ENCODE measurements at regions not wholly inside any gene's neighbourhood (a gene's known extent, or its start where the extent isn't known, plus 50 kb on each side); places are given as distances from the start of the nearest gene placed in this dataset.
"Not testable (repeated sequence)": the region's sequence is repeated elsewhere in the genome, so short reads cannot be mapped to it uniquely, and the experiment has no call there.

- not testable (repeated sequence) for H3K27ac ChIP-seq (ENCODE audit: low read depth, low read length); DNase-seq (ENCODE audit: low read depth in 4 of 6, low spot score in 6 of 6)
Observed at GRCh38 chr5:92255605-92256004, 872.5 kb upstream of the ARRDC3 start.

GRCh38 chr5:92248518-92248917 is 865.4 kb upstream of the ARRDC3 start:
- peaks cover 2% of the 10 kb centered on the region for H3K9me3 ChIP-seq (ENCODE audit: control insufficient read depth, insufficient read depth, low read length)
- no peak overlapping the region for H3K27ac ChIP-seq (ENCODE audit: low read depth, low read length)
- no peak for DNase-seq (ENCODE audit: low read depth in 4 of 6, low spot score in 6 of 6)
- no peaks in the 10 kb centered on the region for H3K4me1 ChIP-seq (ENCODE audit: control insufficient read depth, insufficient read depth, low read length)
- H3K36me3 ChIP-seq (ENCODE audit: control insufficient read depth, insufficient read depth, low read length), result no peaks in the 10 kb centered on the region
- no peaks in the 10 kb centered on the region for H3K27me3 ChIP-seq (ENCODE audit: control insufficient read depth, insufficient read depth, low read length)
- H3K4me3 ChIP-seq (ENCODE audit: low read depth, low read length), result no peak overlapping the region
- WGBS (ENCODE audit: insufficient coverage), result 98% methylated on average over 4 of the region's 6 CpGs

More at GRCh38 chr5:92255605-92256004, 872.5 kb upstream of the ARRDC3 start:
- not testable (repeated sequence) for H3K36me3 ChIP-seq (ENCODE audit: control insufficient read depth, insufficient read depth, low read length); H3K4me1 ChIP-seq (ENCODE audit: control insufficient read depth, insufficient read depth, low read length); H3K4me3 ChIP-seq (ENCODE audit: low read depth, low read length); H3K9me3 ChIP-seq (ENCODE audit: control insufficient read depth, insufficient read depth, low read length); H3K27me3 ChIP-seq (ENCODE audit: control insufficient read depth, insufficient read depth, low read length)

GRCh38 chr5:92242170-92242569 is 859.1 kb upstream of the ARRDC3 start:
- no peaks in the 10 kb centered on the region for H3K9me3 ChIP-seq (ENCODE audit: control insufficient read depth, insufficient read depth, low read length)
- no peak for DNase-seq (ENCODE audit: low read depth in 4 of 6, low spot score in 6 of 6)

GRCh38 chr5:92237896-92238295 is 854.8 kb upstream of the ARRDC3 start:
- H3K36me3 ChIP-seq (ENCODE audit: control insufficient read depth, insufficient read depth, low read length), result no peaks in the 10 kb centered on the region
- no peak overlapping the region for H3K4me3 ChIP-seq (ENCODE audit: low read depth, low read length)
- H3K4me1 ChIP-seq (ENCODE audit: control insufficient read depth, insufficient read depth, low read length), result no peaks in the 10 kb centered on the region
- H3K27ac ChIP-seq (ENCODE audit: low read depth, low read length), result no peak overlapping the region
- H3K27me3 ChIP-seq (ENCODE audit: control insufficient read depth, insufficient read depth, low read length), result no peaks in the 10 kb centered on the region
- WGBS (ENCODE audit: insufficient coverage), result 100% methylated on average over 1 of the region's 2 CpGs
- no peaks in the 10 kb centered on the region for H3K9me3 ChIP-seq (ENCODE audit: control insufficient read depth, insufficient read depth, low read length)
- no peak for DNase-seq (ENCODE audit: low read depth in 4 of 6, low spot score in 6 of 6)

More at GRCh38 chr5:92242170-92242569, 859.1 kb upstream of the ARRDC3 start:
- Histone ChIP-seq H3K27me3 (ENCODE audit: control insufficient read depth, insufficient read depth, low read length) (no peaks in the 10 kb centered on the region), H3K36me3 (ENCODE audit: control insufficient read depth, insufficient read depth, low read length) (no peaks in the 10 kb centered on the region), H3K4me3 (ENCODE audit: low read depth, low read length) (no peak overlapping the region), H3K4me1 (ENCODE audit: control insufficient read depth, insufficient read depth, low read length) (no peaks in the 10 kb centered on the region), H3K27ac (ENCODE audit: low read depth, low read length) (no peak overlapping the region)

GRCh38 chr5:92222449-92222848 is 839.3 kb upstream of the ARRDC3 start:
- H3K4me3 ChIP-seq (ENCODE audit: low read depth, low read length), result no peak overlapping the region
- H3K27me3 ChIP-seq (ENCODE audit: control insufficient read depth, insufficient read depth, low read length), result no peaks in the 10 kb centered on the region
- H3K4me1 ChIP-seq (ENCODE audit: control insufficient read depth, insufficient read depth, low read length), result no peaks in the 10 kb centered on the region
- no peak overlapping the region for H3K27ac ChIP-seq (ENCODE audit: low read depth, low read length)
- peaks cover 6% of the 10 kb centered on the region for H3K9me3 ChIP-seq (ENCODE audit: control insufficient read depth, insufficient read depth, low read length)
- no peak for DNase-seq (ENCODE audit: low read depth in 4 of 6, low spot score in 6 of 6)
- H3K36me3 ChIP-seq (ENCODE audit: control insufficient read depth, insufficient read depth, low read length), result no peaks in the 10 kb centered on the region
- 78% methylated on average over 1 of the region's 1 CpG for WGBS (ENCODE audit: insufficient coverage)

GRCh38 chr5:92216852-92217251 is 833.7 kb upstream of the ARRDC3 start:
- not testable (repeated sequence) for H3K9me3 ChIP-seq (ENCODE audit: control insufficient read depth, insufficient read depth, low read length); H3K4me3 ChIP-seq (ENCODE audit: low read depth, low read length)
- WGBS (ENCODE audit: insufficient coverage), result no CpG with 5 or more reads among the region's 2 CpGs

GRCh38 chr5:92215116-92215515 is 832.0 kb upstream of the ARRDC3 start:
- WGBS (ENCODE audit: insufficient coverage), result no CpG with 5 or more reads among the region's 1 CpG
- DNase-seq (ENCODE audit: low read depth in 4 of 6, low spot score in 6 of 6), result no peak
- H3K9me3 ChIP-seq (ENCODE audit: control insufficient read depth, insufficient read depth, low read length), result peaks cover 6% of the 10 kb centered on the region
- no peak overlapping the region for H3K27ac ChIP-seq (ENCODE audit: low read depth, low read length)
- H3K4me3 ChIP-seq (ENCODE audit: low read depth, low read length), result no peak overlapping the region
- H3K36me3 ChIP-seq (ENCODE audit: control insufficient read depth, insufficient read depth, low read length), result no peaks in the 10 kb centered on the region
- no peaks in the 10 kb centered on the region for H3K4me1 ChIP-seq (ENCODE audit: control insufficient read depth, insufficient read depth, low read length)
- H3K27me3 ChIP-seq (ENCODE audit: control insufficient read depth, insufficient read depth, low read length), result no peaks in the 10 kb centered on the region

More at GRCh38 chr5:92216852-92217251, 833.7 kb upstream of the ARRDC3 start:
- H3K27me3 ChIP-seq (ENCODE audit: control insufficient read depth, insufficient read depth, low read length); DNase-seq (ENCODE audit: low read depth in 4 of 6, low spot score in 6 of 6); H3K4me1 ChIP-seq (ENCODE audit: control insufficient read depth, insufficient read depth, low read length); H3K27ac ChIP-seq (ENCODE audit: low read depth, low read length); H3K36me3 ChIP-seq (ENCODE audit: control insufficient read depth, insufficient read depth, low read length): not testable (repeated sequence)

- H3K27me3 ChIP-seq (ENCODE audit: control insufficient read depth, insufficient read depth, low read length), result no peaks in the 10 kb centered on the region
- H3K9me3 ChIP-seq (ENCODE audit: control insufficient read depth, insufficient read depth, low read length), result peaks cover 3% of the 10 kb centered on the region
- WGBS (ENCODE audit: insufficient coverage), result no CpG with 5 or more reads among the region's 3 CpGs
- no peak overlapping the region for H3K4me3 ChIP-seq (ENCODE audit: low read depth, low read length)
- no peaks in the 10 kb centered on the region for H3K4me1 ChIP-seq (ENCODE audit: control insufficient read depth, insufficient read depth, low read length)
- no peak overlapping the region for H3K27ac ChIP-seq (ENCODE audit: low read depth, low read length)
- DNase-seq (ENCODE audit: low read depth in 4 of 6, low spot score in 6 of 6), result no peak
- no peaks in the 10 kb centered on the region for H3K36me3 ChIP-seq (ENCODE audit: control insufficient read depth, insufficient read depth, low read length)
Observed at GRCh38 chr5:92208265-92208664, 825.1 kb upstream of the ARRDC3 start.

GRCh38 chr5:92207151-92207550 is 824.0 kb upstream of the ARRDC3 start:
- Histone ChIP-seq H3K9me3 (ENCODE audit: control insufficient read depth, insufficient read depth, low read length) (peaks cover 3% of the 10 kb centered on the region), H3K4me3 (ENCODE audit: low read depth, low read length) (no peak overlapping the region), H3K4me1 (ENCODE audit: control insufficient read depth, insufficient read depth, low read length) (no peaks in the 10 kb centered on the region), H3K36me3 (ENCODE audit: control insufficient read depth, insufficient read depth, low read length) (no peaks in the 10 kb centered on the region), H3K27me3 (ENCODE audit: control insufficient read depth, insufficient read depth, low read length) (no peaks in the 10 kb centered on the region), H3K27ac (ENCODE audit: low read depth, low read length) (no peak overlapping the region)
- WGBS (ENCODE audit: insufficient coverage), result 40% methylated on average over 1 of the region's 2 CpGs
- DNase-seq (ENCODE audit: low read depth in 4 of 6, low spot score in 6 of 6), result peak in 1 of 6 donors; percentile 65

- no peak overlapping the region for H3K4me3 ChIP-seq (ENCODE audit: low read depth, low read length)
- no peaks in the 10 kb centered on the region for H3K36me3 ChIP-seq (ENCODE audit: control insufficient read depth, insufficient read depth, low read length)
- no peak overlapping the region for H3K27ac ChIP-seq (ENCODE audit: low read depth, low read length)
- 44% methylated on average over 1 of the region's 5 CpGs for WGBS (ENCODE audit: insufficient coverage)
- peaks cover 3% of the 10 kb centered on the region for H3K9me3 ChIP-seq (ENCODE audit: control insufficient read depth, insufficient read depth, low read length)
- no peaks in the 10 kb centered on the region for H3K27me3 ChIP-seq (ENCODE audit: control insufficient read depth, insufficient read depth, low read length)
- DNase-seq (ENCODE audit: low read depth in 4 of 6, low spot score in 6 of 6), result peak in 1 of 6 donors; percentile 80
- no peaks in the 10 kb centered on the region for H3K4me1 ChIP-seq (ENCODE audit: control insufficient read depth, insufficient read depth, low read length)
Observed at GRCh38 chr5:92206681-92207080, 823.6 kb upstream of the ARRDC3 start.
